ENCODE measurements at regions not wholly inside any gene's neighbourhood (a gene's known extent, or its start where the extent isn't known, plus 50 kb on each side); places are given as distances from the start of the nearest gene placed in this dataset.

GRCh38 chr12:39048395-39048794 is 143.0 kb upstream of the CPNE8 start:
- TF ChIP-seq POLR2AphosphoS5 (IDR thresholded peaks at IDR 0.05) (no peak), CTCF (IDR thresholded peaks at IDR 0.05) (no peak), POLR2A (IDR thresholded peaks at IDR 0.05) (no peak)
